ENCODE measurements at regions not wholly inside any gene's neighbourhood (a gene's known extent, or its start where the extent isn't known, plus 50 kb on each side); places are given as distances from the start of the nearest gene placed in this dataset.

DNA sequence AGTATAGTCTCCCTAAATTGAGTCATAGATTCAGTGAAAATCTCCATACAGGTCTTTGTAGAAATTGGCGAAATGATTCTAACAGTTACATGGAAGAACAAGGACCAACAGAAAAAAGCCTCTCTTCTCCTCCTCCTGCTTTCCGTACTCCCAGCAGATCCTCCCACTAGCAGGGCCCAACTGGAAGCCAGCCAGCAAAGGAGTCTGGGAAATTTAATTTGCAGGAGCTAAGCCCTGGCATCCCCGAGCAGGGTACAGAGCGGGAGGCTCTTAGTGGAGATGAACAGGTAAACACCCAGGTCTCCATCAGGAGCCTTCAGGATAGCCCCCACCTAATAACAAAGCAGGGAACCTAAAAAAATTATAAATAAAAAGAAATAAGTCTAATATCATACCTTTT lies 1473.8 kb downstream of the TBC1D22A start:
- DNase-seq = no peak

GRCh38 chr22:48235744-48236143 lies 1473.3 kb downstream of the TBC1D22A start:
- no peak for DNase-seq

DNA sequence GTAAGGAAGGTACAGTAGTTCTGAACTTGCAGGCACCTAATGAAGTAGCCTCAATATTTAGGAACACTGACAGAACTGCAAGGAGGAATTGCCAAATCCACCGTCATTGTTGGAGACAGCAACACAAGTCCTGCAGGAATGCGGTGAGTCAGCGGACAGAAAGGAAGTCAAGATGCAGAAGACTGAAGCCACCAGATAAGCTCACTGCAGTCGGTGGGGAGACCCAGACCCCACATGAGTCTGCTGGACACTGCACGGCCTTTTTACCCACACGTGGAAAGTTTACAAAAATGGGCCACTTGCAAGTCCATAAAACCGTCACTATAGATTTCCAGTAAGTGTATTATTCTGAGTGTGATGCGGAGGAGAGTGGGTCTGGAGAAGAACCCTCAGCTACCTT lies 1471.6 kb downstream of the TBC1D22A start:
- DNase-seq = no peak

GRCh38 chr22:48233586-48233985 lies 1471.1 kb downstream of the TBC1D22A start:
- DNase-seq = no peak

DNA sequence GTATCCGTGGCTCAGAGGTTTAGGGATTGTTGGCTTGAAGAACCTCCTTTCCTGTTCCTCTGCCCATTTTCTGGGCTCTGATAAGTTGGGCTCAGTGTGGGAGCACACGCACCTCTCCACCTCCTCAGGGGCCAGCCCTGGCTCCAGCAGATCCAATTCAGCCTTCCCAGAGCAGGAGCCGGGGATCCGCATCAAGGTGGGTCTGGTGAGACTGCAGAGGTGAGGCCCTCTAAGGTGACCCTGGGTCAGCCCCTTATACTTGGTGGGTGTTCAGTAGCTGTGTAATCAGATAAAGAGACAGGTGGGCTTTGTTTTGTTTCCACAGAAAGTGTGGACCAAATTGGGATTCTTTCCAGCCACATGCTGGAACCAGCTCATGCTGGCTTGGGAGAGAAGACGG lies 1466.0 kb downstream of the TBC1D22A start:
- DNase-seq = no peak

GRCh38 chr22:48227341-48228018 lies 1465.0 kb downstream of the TBC1D22A start:
- no peak for DNase-seq

GRCh38 chr22:48226026-48227013 lies 1463.9 kb downstream of the TBC1D22A start:
- no peak for DNase-seq

GRCh38 chr22:48224332-48224731 lies 1461.9 kb downstream of the TBC1D22A start:
- DNase-seq = no peak

DNA sequence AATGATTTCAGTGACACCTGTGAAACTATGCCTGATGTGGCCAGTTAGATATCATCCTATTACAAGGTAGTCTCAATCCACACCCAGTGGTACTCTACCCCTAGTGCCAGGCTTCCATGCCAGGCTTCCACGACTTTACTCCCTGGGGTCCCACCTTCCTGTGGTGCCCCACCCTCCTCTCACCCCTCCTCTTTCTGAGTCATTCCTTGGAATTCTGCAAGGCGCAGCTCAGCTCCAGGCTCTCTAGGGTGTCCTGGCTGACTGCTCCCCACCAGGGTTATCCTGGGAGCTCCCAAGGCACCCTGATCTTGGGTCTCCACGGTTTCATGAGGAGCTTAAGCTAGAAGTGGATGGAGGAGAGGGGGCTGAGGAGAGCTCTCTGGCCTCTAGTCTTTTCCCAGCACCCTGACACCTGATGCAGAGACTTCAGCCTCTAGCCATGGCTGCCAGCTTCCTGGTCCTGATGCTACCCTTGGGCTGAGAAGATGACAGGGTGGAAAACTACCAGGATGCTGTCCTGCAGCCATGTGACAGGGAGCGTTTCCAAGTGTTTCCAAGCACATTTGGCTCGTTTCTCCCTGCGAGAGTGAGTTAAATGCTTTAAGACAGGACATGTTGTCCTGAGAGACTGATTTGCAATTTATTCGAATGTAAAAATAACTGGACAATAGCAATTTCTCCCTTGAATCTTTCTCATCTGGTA lies 1461.2 kb downstream of the TBC1D22A start:
- no peak for DNase-seq

GRCh38 chr22:48222742-48223487 lies 1460.5 kb downstream of the TBC1D22A start:
- DNase-seq = no peak

GRCh38 chr22:48218889-48219420 lies 1456.5 kb downstream of the TBC1D22A start:
- DNase-seq = no peak

DNA sequence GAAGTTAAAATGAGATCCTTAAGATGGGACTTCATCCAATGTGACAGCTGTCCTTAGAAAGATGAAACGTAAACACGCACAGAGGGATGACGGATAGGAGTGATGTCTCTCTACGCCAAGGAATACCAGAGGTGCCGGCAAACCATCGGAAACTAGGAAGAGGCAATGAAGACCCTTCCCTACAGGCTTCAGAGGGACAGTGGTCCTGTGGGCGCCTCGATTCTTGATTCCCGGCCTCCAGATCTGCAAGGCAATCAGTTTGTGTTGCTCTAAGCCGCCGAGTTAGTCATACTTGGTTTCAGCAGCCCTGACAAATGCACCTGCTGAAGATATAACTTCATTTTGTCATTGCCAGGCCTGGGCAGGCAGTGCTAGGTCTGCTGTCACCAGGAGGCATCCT lies 1455.1 kb downstream of the TBC1D22A start:
- no peak for DNase-seq

GRCh38 chr22:48212727-48213126 lies 1450.3 kb downstream of the TBC1D22A start:
- no peak for DNase-seq

DNA sequence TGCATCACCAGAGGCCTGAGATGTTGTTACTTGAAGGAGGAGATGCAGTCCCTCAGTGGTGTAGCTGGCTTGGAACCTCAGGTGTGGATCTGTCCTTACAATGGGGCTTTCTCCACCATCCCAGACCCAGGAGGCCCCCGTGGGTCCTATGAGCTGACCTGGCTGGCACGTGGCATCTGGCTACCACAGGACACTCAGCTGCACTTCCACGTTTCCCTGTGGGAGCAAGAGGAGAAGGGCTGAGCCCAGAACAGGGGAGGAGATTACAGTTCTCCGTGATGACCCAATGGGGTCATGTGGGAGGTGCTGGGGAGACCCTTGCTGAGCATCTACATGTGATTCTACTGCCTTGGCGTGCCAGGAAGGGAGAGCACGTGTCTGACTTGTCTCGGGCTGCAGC lies 1448.4 kb downstream of the TBC1D22A start:
- no peak for DNase-seq

DNA sequence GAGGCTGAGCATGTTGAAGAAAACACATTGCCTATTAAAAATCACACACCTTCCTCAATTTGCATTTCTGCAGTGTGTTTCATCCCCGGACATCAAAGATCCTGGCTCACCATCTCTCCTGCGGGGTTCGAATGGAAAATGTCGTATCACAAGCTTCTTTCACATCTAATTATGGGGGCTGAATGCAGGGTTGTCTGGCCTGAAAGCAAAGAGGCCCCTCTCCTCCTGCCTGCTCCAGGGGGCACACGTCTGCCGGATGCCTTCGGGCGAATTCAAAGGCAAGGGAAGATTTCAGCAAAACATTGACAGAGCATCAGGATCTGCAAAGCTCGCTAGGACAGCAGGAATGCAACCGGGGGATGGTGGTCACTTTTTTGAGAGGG lies 1447.7 kb downstream of the TBC1D22A start:
- DNase-seq = no peak

- no peak for DNase-seq
Observed at GRCh38 chr22:48209473-48210197, 1447.2 kb downstream of the TBC1D22A start.

DNA sequence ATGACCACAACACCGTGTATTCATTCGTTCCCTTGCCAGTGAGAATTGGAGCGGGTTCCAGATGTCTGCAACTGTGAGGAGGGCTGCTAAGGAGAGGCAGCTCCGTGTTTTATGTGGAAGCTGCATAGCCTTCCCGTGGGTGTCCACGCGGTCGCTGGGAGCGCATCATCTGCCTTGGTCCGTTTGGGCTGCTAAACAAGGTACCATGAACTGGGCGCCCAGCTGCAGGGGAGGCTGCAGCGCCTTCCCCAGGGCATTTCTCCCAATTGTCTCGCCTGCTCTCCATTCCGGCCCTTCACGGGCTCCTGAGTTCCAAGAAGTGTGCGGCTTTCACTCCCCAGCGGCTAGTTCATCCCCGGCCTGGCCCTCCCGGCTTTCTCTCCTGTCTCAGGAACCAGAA lies 1446.4 kb downstream of the TBC1D22A start:
- DNase-seq = no peak

DNA sequence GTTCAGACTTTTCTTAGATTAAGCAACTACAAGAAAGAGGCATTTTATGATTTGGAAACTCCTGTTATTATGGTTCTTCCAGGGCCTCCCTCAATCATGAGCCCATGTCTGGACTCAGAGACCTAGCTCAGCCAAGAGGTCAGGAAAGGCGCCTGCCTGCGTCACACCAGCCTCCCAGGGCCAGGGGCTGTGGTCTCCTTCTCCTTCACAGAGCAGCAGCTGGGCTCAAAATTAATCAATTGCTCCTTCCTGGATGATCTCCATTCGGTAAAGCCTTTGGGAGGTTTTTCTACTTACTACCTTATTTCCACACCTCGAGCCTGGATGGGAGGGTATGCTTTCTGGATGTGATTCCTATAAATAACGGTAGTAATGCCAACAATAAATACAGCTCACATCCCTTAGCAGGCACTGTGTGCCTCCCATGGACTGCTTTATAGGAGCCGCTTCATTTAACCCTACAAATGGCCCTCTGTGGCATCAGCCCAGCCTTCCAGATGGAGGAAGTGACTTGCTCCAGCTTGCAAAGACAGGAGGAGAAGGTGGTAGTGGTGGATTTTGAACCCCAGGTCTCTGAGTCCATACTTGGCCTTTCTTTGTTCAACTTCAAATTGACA lies 1445.6 kb downstream of the TBC1D22A start:
- DNase-seq = no peak

- DNase-seq = no peak
Observed at GRCh38 chr22:48205790-48206189, 1443.3 kb downstream of the TBC1D22A start.

DNA sequence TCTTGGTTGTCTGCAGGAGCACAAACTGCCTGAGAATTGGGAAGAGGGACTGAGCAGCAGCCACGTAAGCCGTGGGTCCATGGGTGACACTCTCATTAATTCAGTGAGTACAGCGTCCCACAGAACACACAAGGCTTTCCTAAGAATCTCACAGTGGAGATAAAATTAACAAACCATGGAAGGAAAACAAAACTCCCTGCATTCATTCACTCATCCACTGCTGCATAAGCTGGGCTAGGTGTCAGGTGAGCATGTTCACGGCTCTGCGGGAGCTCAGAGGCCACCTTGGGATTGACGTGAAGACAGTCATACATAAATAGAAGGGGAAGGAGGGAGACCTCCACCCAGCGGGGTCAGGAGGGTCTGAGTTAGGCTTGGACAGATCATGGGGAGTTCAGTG lies 1442.7 kb downstream of the TBC1D22A start:
- no peak for DNase-seq

- DNase-seq = no peak
Observed at GRCh38 chr22:48204296-48204695, 1441.8 kb downstream of the TBC1D22A start.
